BE2C (cell line): ENCODE measurements at regions not wholly inside any gene's neighbourhood (a gene's known extent, or its start where the extent isn't known, plus 50 kb on each side); places are given as distances from the start of the nearest gene placed in this dataset.

Experiments
- DNase-seq: peaks from one replicate; pipeline ENCODE4 v3.0.0-alpha.2; 2020
- H3K27me3 ChIP-seq: fragments of 250-450 bp; sonication (Bioruptor Pico); 2 replicates; pipeline ENCODE4 v1.5.1; 2020; ENCODE audit warnings: mild to moderate bottlenecking
- H3K36me3 ChIP-seq: fragments of 250-450 bp; sonication (Bioruptor Pico); 2 replicates; pipeline ENCODE4 v1.5.1; 2020; ENCODE audit warnings: mild to moderate bottlenecking
- H3K4me1 ChIP-seq: fragments of 250-450 bp; sonication (Bioruptor Pico); 2 replicates; pipeline ENCODE4 v1.5.1; 2020
- H3K4me3 ChIP-seq: 2 replicates; pipeline ENCODE4 v1.5.1; 2011; ENCODE audit warnings: low read depth, low read length
- H3K9me3 ChIP-seq: fragments of 250-450 bp; sonication (Bioruptor Pico); 2 replicates; pipeline ENCODE4 v1.5.1; 2020
- TF ChIP-seq, protein P1 (sequence below): IDR thresholded peaks from 2 replicates; pipeline ENCODE4 v1.5.1; 2012; ENCODE audit warnings: mild to moderate bottlenecking, low read depth, low read length

DNA sequence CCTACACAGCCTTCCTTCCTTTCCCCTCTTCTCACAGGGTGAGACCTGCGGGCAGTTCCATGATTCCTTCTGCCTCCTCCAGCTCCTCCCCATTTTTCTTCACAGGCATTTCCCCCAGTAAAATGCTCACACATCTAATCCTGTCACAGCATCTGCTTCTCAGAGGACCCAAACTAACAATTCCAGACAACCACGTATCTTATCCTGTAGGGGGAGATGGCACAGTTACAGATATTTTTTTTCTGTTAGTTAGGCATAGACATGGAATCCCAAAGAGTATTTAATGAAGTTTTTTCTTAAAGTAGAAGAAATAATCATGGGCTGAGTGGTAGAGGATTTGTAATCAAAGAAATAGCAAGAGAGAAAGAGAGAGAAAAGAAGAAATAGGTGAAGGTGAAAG, 373.1 kb upstream of the ADAMTS9 start:
- TF ChIP-seq, protein P1, sequence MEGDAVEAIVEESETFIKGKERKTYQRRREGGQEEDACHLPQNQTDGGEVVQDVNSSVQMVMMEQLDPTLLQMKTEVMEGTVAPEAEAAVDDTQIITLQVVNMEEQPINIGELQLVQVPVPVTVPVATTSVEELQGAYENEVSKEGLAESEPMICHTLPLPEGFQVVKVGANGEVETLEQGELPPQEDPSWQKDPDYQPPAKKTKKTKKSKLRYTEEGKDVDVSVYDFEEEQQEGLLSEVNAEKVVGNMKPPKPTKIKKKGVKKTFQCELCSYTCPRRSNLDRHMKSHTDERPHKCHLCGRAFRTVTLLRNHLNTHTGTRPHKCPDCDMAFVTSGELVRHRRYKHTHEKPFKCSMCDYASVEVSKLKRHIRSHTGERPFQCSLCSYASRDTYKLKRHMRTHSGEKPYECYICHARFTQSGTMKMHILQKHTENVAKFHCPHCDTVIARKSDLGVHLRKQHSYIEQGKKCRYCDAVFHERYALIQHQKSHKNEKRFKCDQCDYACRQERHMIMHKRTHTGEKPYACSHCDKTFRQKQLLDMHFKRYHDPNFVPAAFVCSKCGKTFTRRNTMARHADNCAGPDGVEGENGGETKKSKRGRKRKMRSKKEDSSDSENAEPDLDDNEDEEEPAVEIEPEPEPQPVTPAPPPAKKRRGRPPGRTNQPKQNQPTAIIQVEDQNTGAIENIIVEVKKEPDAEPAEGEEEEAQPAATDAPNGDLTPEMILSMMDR, result peak; percentile 34; the same call in 1 of the 2 replicates
- no peaks in the 10 kb centered on the region for H3K4me1 ChIP-seq
- H3K36me3 ChIP-seq, result no peaks in the 10 kb centered on the region
- H3K4me3 ChIP-seq, result no peak overlapping the region
- no peak for DNase-seq
- no peaks in the 10 kb centered on the region for H3K27me3 ChIP-seq
- no peaks in the 10 kb centered on the region for H3K9me3 ChIP-seq

DNA sequence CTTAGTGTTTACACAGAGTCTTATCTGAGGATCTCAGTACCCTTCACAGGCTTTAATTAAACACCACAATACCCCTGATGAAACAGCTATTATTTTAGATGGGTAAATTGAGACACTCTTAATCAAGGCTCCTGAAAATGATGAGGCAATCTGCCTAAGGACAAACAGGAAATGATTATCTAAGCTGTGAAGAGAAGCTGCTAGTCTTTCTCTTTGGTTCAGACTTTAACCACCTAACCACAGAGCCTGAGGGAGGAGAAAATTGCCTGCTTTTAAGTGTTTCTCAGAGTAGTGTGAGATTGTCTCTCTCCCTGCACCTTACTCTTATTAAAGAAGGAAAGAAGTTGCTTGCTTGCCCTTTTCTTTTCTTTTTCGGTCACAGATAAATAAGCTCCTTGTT, 364.3 kb upstream of the ADAMTS9 start:
- Histone ChIP-seq H3K36me3 (no peaks in the 10 kb centered on the region), H3K27me3 (no peaks in the 10 kb centered on the region), H3K4me3 (no peak overlapping the region), H3K9me3 (no peaks in the 10 kb centered on the region), H3K4me1 (no peaks in the 10 kb centered on the region)
- TF ChIP-seq, protein P1, result no peak
- no peak for DNase-seq

DNA sequence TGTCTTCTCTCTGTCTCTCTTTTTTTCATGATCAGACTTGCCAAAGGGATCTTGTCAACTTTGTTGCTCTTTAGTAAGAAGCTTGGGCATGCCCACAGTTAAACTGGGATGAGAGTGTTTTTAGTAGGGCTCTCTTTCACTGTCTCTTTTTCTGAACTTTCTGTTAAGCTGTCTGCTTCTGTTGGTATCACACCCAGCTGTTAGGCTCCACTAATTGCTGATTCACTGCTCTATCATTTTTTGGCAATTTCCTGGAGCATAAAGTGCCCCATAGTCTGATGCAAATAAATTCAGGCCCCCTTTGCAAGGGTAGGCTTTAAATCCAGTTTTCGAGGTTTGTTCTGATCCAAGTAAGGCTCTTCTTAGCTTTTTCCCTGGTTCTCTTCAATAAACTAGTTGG, 360.4 kb upstream of the ADAMTS9 start:
- H3K9me3 ChIP-seq, result no peaks in the 10 kb centered on the region
- DNase-seq, result no peak
- TF ChIP-seq, protein P1, result no peak
- no peaks in the 10 kb centered on the region for H3K36me3 ChIP-seq
- H3K27me3 ChIP-seq, result no peaks in the 10 kb centered on the region
- no peaks in the 10 kb centered on the region for H3K4me1 ChIP-seq
- no peak overlapping the region for H3K4me3 ChIP-seq

DNA sequence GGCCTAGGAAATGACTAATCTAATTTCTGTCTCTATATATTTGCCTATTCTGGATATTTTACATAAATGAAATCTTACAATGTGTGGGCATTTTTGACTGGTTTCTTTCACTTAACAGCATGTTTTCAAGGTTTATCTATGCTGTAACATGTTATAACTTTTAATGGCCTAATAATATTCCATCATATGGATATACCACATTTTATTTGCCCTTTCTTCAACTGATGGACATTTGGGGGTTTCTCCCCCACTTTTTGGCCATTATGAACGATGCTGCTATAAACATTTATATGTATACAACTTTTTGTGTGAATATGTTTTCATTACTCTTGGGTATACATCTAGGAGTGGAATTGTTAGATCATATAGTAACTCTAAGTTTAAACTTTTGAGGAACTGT, 357.3 kb upstream of the ADAMTS9 start:
- Histone ChIP-seq H3K27me3 (no peaks in the 10 kb centered on the region), H3K9me3 (no peaks in the 10 kb centered on the region), H3K4me1 (peaks cover 1% of the 10 kb centered on the region; the same call in 1 of the 2 replicates), H3K4me3 (no peak overlapping the region), H3K36me3 (no peaks in the 10 kb centered on the region)
- TF ChIP-seq, protein P1, result no peak
- no peak for DNase-seq

DNA sequence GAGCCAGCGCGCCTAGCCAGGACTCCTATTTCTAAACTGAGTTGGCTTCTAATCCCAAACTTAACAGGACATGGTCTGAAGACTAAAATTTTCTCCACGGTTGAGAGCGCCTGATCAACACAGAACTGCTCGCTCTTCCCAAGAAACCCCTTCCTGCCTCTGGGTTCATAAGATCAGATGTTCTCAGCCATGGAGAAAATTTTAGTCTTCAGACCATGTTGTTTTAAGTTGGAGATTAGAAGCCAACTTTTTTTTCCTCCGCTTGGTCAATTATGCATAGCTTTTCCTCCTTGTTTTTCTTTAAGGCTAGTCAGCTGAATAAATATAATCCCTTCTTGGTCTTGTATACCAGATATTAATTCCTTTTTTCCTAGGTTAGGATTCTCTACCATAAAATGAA, 356.6 kb upstream of the ADAMTS9 start:
- Histone ChIP-seq H3K36me3 (no peaks in the 10 kb centered on the region), H3K27me3 (no peaks in the 10 kb centered on the region), H3K9me3 (no peaks in the 10 kb centered on the region), H3K4me1 (peaks cover 6% of the 10 kb centered on the region; the same call in 1 of the 2 replicates), H3K4me3 (no peak overlapping the region)
- no peak for DNase-seq
- TF ChIP-seq, protein P1, result no peak

DNA sequence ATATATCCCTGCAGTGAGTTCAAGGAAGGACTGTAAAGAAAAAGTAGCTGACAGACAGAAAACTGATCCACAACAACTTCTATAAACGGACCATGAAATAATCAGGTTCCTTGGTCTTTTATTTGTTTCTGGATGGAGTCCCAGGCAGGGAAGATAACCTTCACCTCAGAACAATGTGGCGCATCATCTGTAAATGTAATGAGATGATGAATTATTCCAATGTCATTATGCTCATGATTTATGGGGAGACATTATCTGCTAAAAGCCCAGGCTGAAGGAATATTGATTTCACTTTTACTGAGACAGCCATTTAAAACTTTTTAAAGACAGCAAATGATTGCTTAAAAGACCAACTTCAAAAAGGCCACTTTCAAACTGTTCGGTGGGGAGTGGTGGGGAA, 354.9 kb upstream of the ADAMTS9 start:
- Histone ChIP-seq H3K9me3 (no peaks in the 10 kb centered on the region), H3K4me1 (peaks cover 11% of the 10 kb centered on the region; the same call in 1 of the 2 replicates), H3K27me3 (no peaks in the 10 kb centered on the region), H3K36me3 (no peaks in the 10 kb centered on the region), H3K4me3 (no peak overlapping the region)
- TF ChIP-seq, protein P1, result no peak
- DNase-seq, result no peak
